ENCODE measurements at regions not wholly inside any gene's neighbourhood (a gene's known extent, or its start where the extent isn't known, plus 50 kb on each side); places are given as distances from the start of the nearest gene placed in this dataset.

- TF ChIP-seq CTCF (IDR thresholded peaks at IDR 0.05): no peak
- no peak for TF ChIP-seq POLR2A (IDR thresholded peaks at IDR 0.05)
These were observed 604.1 kb upstream of the GJE1 start for GRCh38 chr6:141528596-141528995.
